Adrenal gland (tissue), 5 donors: ENCODE measurements at regions not wholly inside any gene's neighbourhood (a gene's known extent, or its start where the extent isn't known, plus 50 kb on each side); places are given as distances from the start of the nearest gene placed in this dataset.

Experiments
- CTCF ChIP-seq, 6 experiments: fragments of 450-650 bp in 4 of 6; fragments of 200-600 bp in 2 of 6; sonication (generic) in 1 of 6; IDR thresholded peaks; 1 replicate in 5 of 6; 2 replicates in 1 of 6; pipeline versions ENCODE4 v1.5.1 to v1.8.0; 2016 to 2021; ENCODE audit warnings: antibody characterized with exemption in 6 of 6, mild to moderate bottlenecking in 2 of 6, moderate library complexity in 1 of 6
- POLR2A ChIP-seq, 2 donors: fragments of 450-650 bp; IDR thresholded peaks; one replicate each; pipeline ENCODE4 v1.6.1; 2017; ENCODE audit warnings: antibody characterized with exemption in 2 of 2, mild to moderate bottlenecking in 2 of 2, moderate library complexity in 1 of 2
- donor health status: DM: no; HTN: no; CAD: no.

- TF ChIP-seq CTCF (IDR thresholded peaks at IDR 0.05): no peak
- no peak for TF ChIP-seq POLR2A (IDR thresholded peaks at IDR 0.05)
Measured at GRCh38 chr17:79428988-79429387, 181.9 kb downstream of the RBFOX3 start.
